HEK293 (cell line): ENCODE measurements at regions not wholly inside any gene's neighbourhood (a gene's known extent, or its start where the extent isn't known, plus 50 kb on each side); places are given as distances from the start of the nearest gene placed in this dataset.

Experiments used
- CTCF ChIA-PET: fragments of 350-600 bp; formaldehyde crosslinking; extraction: SDS; loops from one replicate; lab custom pipeline; 2021; ENCODE audit warnings: antibody characterized with exemption; lab: Yijun Ruan, JAX
- POLR2A ChIA-PET: fragments of 300-600 bp; formaldehyde crosslinking; extraction: SDS; loops from one replicate; lab custom pipeline; 2020; ENCODE audit warnings: antibody characterized with exemption, inconsistent platforms; lab: Yijun Ruan, JAX
- H3K27ac ChIP-seq: fragments of 200-500 bp; sonication (Bioruptor generic); 2 replicates; pipeline ENCODE4 v1.5.1; 2014; ENCODE audit warnings: low read depth, low read length, control low read depth, inconsistent platforms; ENCODE audit errors: extremely low read depth
- H3K36me3 ChIP-seq, 2 experiments: fragments of 200-500 bp in 1 of 2; sonication (Bioruptor generic) in 1 of 2; 1 replicate in 1 of 2; 2 replicates in 1 of 2; pipeline ENCODE4 v1.5.1; 2014 to 2017; ENCODE audit warnings: inconsistent platforms in 2 of 2, low read length in 2 of 2; ENCODE audit not compliant: control insufficient read depth in 2 of 2, insufficient read depth in 1 of 2
- H3K4me1 ChIP-seq: fragments of 200-500 bp; sonication (Bioruptor generic); 2 replicates; pipeline ENCODE4 v1.5.1; 2014; ENCODE audit warnings: mild to moderate bottlenecking, low read length, inconsistent platforms; ENCODE audit not compliant: control insufficient read depth, insufficient read depth
- H3K4me3 ChIP-seq: 2 replicates; pipeline ENCODE4 v1.5.1; 2011; ENCODE audit warnings: low read depth, mild to moderate bottlenecking, control low read depth, low read length, moderate library complexity
- H3K9me3 ChIP-seq: fragments of 200-500 bp; sonication (Bioruptor generic); 2 replicates; pipeline ENCODE4 v1.5.1; 2014; ENCODE audit warnings: low read depth, low read length, inconsistent platforms; ENCODE audit not compliant: control insufficient read depth, insufficient read depth
- CTCF ChIP-seq: fragments of 450-650 bp; formaldehyde crosslinking; IDR thresholded peaks from 2 replicates; pipeline ENCODE4 v1.5.1; 2016; ENCODE audit warnings: missing biosample characterization, missing genetic modification characterization
- GFI1B ChIP-seq: fragments of 450-650 bp; formaldehyde crosslinking; IDR thresholded peaks from 2 replicates; pipeline ENCODE4 v1.5.1; 2016; ENCODE audit warnings: missing biosample characterization, missing genetic modification characterization
- KLF9 ChIP-seq: fragments of 450-650 bp; formaldehyde crosslinking; IDR thresholded peaks from 2 replicates; pipeline ENCODE4 v1.5.1; 2016; ENCODE audit warnings: missing biosample characterization, missing genetic modification characterization, low read depth
- MYNN ChIP-seq: fragments of 450-650 bp; formaldehyde crosslinking; IDR thresholded peaks from 2 replicates; pipeline ENCODE4 v1.5.1; 2016; ENCODE audit warnings: missing biosample characterization, missing genetic modification characterization, borderline replicate concordance
- OSR2 ChIP-seq: fragments of 450-650 bp; formaldehyde crosslinking; IDR thresholded peaks from 2 replicates; pipeline ENCODE4 v1.5.1; 2016; ENCODE audit warnings: missing biosample characterization, missing genetic modification characterization
- PRDM1 ChIP-seq: fragments of 450-650 bp; formaldehyde crosslinking; IDR thresholded peaks from 2 replicates; pipeline ENCODE4; 2016; ENCODE audit warnings: missing biosample characterization, missing genetic modification characterization
- PRDM10 ChIP-seq: fragments of 450-650 bp; formaldehyde crosslinking; IDR thresholded peaks from 2 replicates; pipeline ENCODE4 v1.5.1; 2016; ENCODE audit warnings: missing biosample characterization, missing genetic modification characterization
- PRDM6 ChIP-seq: fragments of 450-650 bp; formaldehyde crosslinking; IDR thresholded peaks from 2 replicates; pipeline ENCODE4 v1.5.1; 2017; ENCODE audit warnings: missing biosample characterization, missing genetic modification characterization
- SP3 ChIP-seq: fragments of 450-650 bp; formaldehyde crosslinking; IDR thresholded peaks from 2 replicates; pipeline ENCODE4 v1.5.1; 2016; ENCODE audit warnings: missing biosample characterization, missing genetic modification characterization
- ZNF10 ChIP-seq: fragments of 450-650 bp; formaldehyde crosslinking; IDR thresholded peaks from 2 replicates; pipeline ENCODE4 v1.5.1; 2017; ENCODE audit warnings: missing biosample characterization, missing genetic modification characterization
- ZNF114 ChIP-seq: fragments of 450-650 bp; formaldehyde crosslinking; IDR thresholded peaks from 2 replicates; pipeline ENCODE4 v1.5.0; 2017; ENCODE audit warnings: missing biosample characterization, missing genetic modification characterization
- ZNF121 ChIP-seq: fragments of 450-650 bp; formaldehyde crosslinking; IDR thresholded peaks from 2 replicates; pipeline ENCODE4 v1.5.1; 2016; ENCODE audit warnings: missing biosample characterization, missing genetic modification characterization
- ZNF174 ChIP-seq: fragments of 450-650 bp; formaldehyde crosslinking; IDR thresholded peaks from 2 replicates; pipeline ENCODE4 v1.5.0; 2017; ENCODE audit warnings: missing biosample characterization, mild to moderate bottlenecking, missing genetic modification characterization
- ZNF2 ChIP-seq: fragments of 450-650 bp; formaldehyde crosslinking; IDR thresholded peaks from 2 replicates; pipeline ENCODE4 v1.5.1; 2016; ENCODE audit warnings: missing biosample characterization, missing genetic modification characterization
- ZNF214 ChIP-seq: fragments of 450-650 bp; formaldehyde crosslinking; IDR thresholded peaks from 2 replicates; pipeline ENCODE4 v1.5.1; 2017; ENCODE audit warnings: missing biosample characterization, mild to moderate bottlenecking, missing genetic modification characterization, borderline replicate concordance
- ZNF221 ChIP-seq: fragments of 450-650 bp; formaldehyde crosslinking; IDR thresholded peaks from 2 replicates; pipeline ENCODE4 v1.5.1; 2017; ENCODE audit warnings: missing biosample characterization, missing genetic modification characterization, borderline replicate concordance
- ZNF274 ChIP-seq, 2 experiments: fragments of 200-500 bp in 1 of 2; fragments of 450-650 bp in 1 of 2; sonication (Bioruptor generic) in 1 of 2; formaldehyde crosslinking in 1 of 2; IDR thresholded peaks; 2 replicates each; pipeline versions ENCODE4 v1.5.1 to v1.6.1; 2014 to 2016; ENCODE audit warnings: borderline replicate concordance in 1 of 2, inconsistent platforms in 1 of 2, low read length in 1 of 2, missing biosample characterization in 1 of 2, missing genetic modification characterization in 1 of 2
- ZNF37A ChIP-seq: fragments of 450-650 bp; IDR thresholded peaks from 2 replicates; pipeline ENCODE4 v1.5.1; 2018; ENCODE audit warnings: missing biosample characterization, missing genetic modification characterization
- ZNF391 ChIP-seq: fragments of 450-650 bp; formaldehyde crosslinking; IDR thresholded peaks from 2 replicates; pipeline ENCODE4 v1.5.1; 2016; ENCODE audit warnings: low read depth, missing biosample characterization, missing genetic modification characterization, borderline replicate concordance
- ZNF449 ChIP-seq: fragments of 450-650 bp; formaldehyde crosslinking; IDR thresholded peaks from 2 replicates; pipeline ENCODE4 v1.5.1; 2017; ENCODE audit warnings: missing biosample characterization, mild to moderate bottlenecking, missing genetic modification characterization, moderate library complexity
- ZNF514 ChIP-seq: fragments of 450-650 bp; formaldehyde crosslinking; IDR thresholded peaks from 2 replicates; pipeline ENCODE4 v1.5.1; 2016; ENCODE audit warnings: missing biosample characterization, missing genetic modification characterization
- ZNF621 ChIP-seq: fragments of 450-650 bp; formaldehyde crosslinking; IDR thresholded peaks from 2 replicates; pipeline ENCODE4 v1.5.1; 2017; ENCODE audit warnings: missing biosample characterization, missing genetic modification characterization
- ZXDB ChIP-seq: fragments of 450-650 bp; formaldehyde crosslinking; IDR thresholded peaks from 2 replicates; pipeline ENCODE4 v1.5.1; 2016; ENCODE audit warnings: missing biosample characterization, missing genetic modification characterization

GRCh38 chr15:46917721-46918252, 799.5 kb upstream of the SEMA6D start (continued):
- TF ChIP-seq ZNF391 (tag by site-specific recombination) = no peak

GRCh38 chr15:46918462-46919140, 798.7 kb upstream of the SEMA6D start:
- POLR2A ChIA-PET = no interaction called here
- Histone ChIP-seq H3K4me3 (no peak overlapping the region), H3K36me3 (no peaks in the 10 kb centered on the region)
- TF ChIP-seq ZNF121 (no peak), ZNF621 (tag by site-specific recombination) (no peak), GFI1B (no peak), OSR2 (tag by site-specific recombination) (no peak), ZNF221 (tag by site-specific recombination) (no peak), ZNF2 (tag by site-specific recombination) (no peak), KLF9 (no peak)
- TF ChIP-seq, all 188 proteins: peak for 0
- Histone ChIP-seq H3K9me3 (no peaks in the 10 kb centered on the region), H3K27ac (no peak overlapping the region), H3K4me1 (no peaks in the 10 kb centered on the region)
- CTCF ChIA-PET = no interaction called here

- no peak overlapping the region for H3K27ac ChIP-seq
- TF ChIP-seq ZNF10 (tag by site-specific recombination) (no peak), PRDM6 (tag by site-specific recombination) (no peak), ZNF274 (IDR thresholded peaks at IDR 0.05; ENCODE audit: low read length) (no peak), ZNF274 (tag by site-specific recombination; IDR thresholded peaks at IDR 0.05; ENCODE audit: borderline replicate concordance) (no peak), ZNF449 (tag by site-specific recombination) (no peak), ZNF514 (tag by site-specific recombination) (no peak), PRDM10 (no peak), ZNF37A (tag by site-specific recombination) (no peak), ZNF214 (tag by site-specific recombination) (no peak), SP3 (tag by site-specific recombination) (no peak), PRDM1 (no peak), ZNF174 (tag by site-specific recombination) (no peak), ZXDB (tag by site-specific recombination) (no peak), CTCF (no peak), ZNF114 (no peak), MYNN (tag by site-specific recombination) (no peak)
- H3K9me3 ChIP-seq = no peaks in the 10 kb centered on the region
- POLR2A ChIA-PET = no interaction called here
- H3K4me1 ChIP-seq = no peaks in the 10 kb centered on the region
- CTCF ChIA-PET = no interaction called here
- H3K4me3 ChIP-seq = no peak overlapping the region
- H3K36me3 ChIP-seq = no peaks in the 10 kb centered on the region
Measured at GRCh38 chr15:46921891-46922290, 795.4 kb upstream of the SEMA6D start.
